Stomach (tissue), 8 donors: ENCODE measurements at regions not wholly inside any gene's neighbourhood (a gene's known extent, or its start where the extent isn't known, plus 50 kb on each side); places are given as distances from the start of the nearest gene placed in this dataset.

ENCODE experiments used
- DNase-seq, 2 donors: peaks; one replicate each; pipeline versions ENCODE4 v3.0.0 to v3.0.0-alpha.2; 2013 to 2019
- H3K27ac ChIP-seq, 5 donors: fragments of 200-600 bp in 4 of 5; sonication (generic) in 4 of 5; one replicate each; pipeline ENCODE4 v1.5.1; 2013 to 2019; ENCODE audit warnings: mild to moderate bottlenecking in 1 of 5, moderate library complexity in 1 of 5
- H3K27me3 ChIP-seq, 3 donors: fragments of 200-600 bp; sonication (generic); one replicate each; pipeline ENCODE4 v1.5.1; 2017 to 2019; ENCODE audit warnings: mixed run types in 1 of 3
- H3K36me3 ChIP-seq, 4 donors: fragments of 200-600 bp; sonication (generic); 1 replicate in 3 of 4; 2 replicates in 1 of 4; pipeline ENCODE4 v1.5.1; 2016 to 2019
- H3K4me1 ChIP-seq, 4 donors: fragments of 200-600 bp; sonication (generic); one replicate each; pipeline ENCODE4 v1.5.1; 2016 to 2019
- H3K4me3 ChIP-seq, 4 donors: fragments of 200-600 bp; sonication (generic) in 3 of 4; one replicate each; pipeline ENCODE4 v1.5.1; 2016 to 2019; ENCODE audit warnings: mild to moderate bottlenecking in 1 of 4
- H3K9me3 ChIP-seq, 4 donors: fragments of 200-600 bp; sonication (generic); one replicate each; pipeline ENCODE4 v1.5.1; 2016 to 2019
- CTCF ChIP-seq, 7 experiments: fragments of 450-650 bp in 4 of 7; fragments of 200-600 bp in 3 of 7; sonication (generic) in 3 of 7; IDR thresholded peaks; one replicate each; pipeline ENCODE4 v1.5.1; 2016 to 2019; ENCODE audit warnings: antibody characterized with exemption in 7 of 7, control low read depth in 2 of 7, mild to moderate bottlenecking in 1 of 7
- EP300 ChIP-seq: sonication (generic); formaldehyde crosslinking; IDR thresholded peaks from one replicate; pipeline ENCODE4 v1.6.1; 2017; ENCODE audit warnings: antibody characterized with exemption
- POLR2A ChIP-seq, 4 donors: fragments of 450-650 bp; IDR thresholded peaks; one replicate each; pipeline ENCODE4 v1.6.1; 2016; ENCODE audit warnings: antibody characterized with exemption in 4 of 4, control low read depth in 2 of 4, mild to moderate bottlenecking in 1 of 4, moderate library complexity in 1 of 4
- POLR2AphosphoS5 ChIP-seq, 3 donors: sonication (generic); formaldehyde crosslinking; IDR thresholded peaks; one replicate each; pipeline ENCODE4 v1.6.1; 2016; ENCODE audit warnings: antibody characterized with exemption in 3 of 3
- WGBS, 5 donors: extraction: QIAGEN DNeasy Blood & Tissue Kit in 3 of 5; methylation state at CpG; one replicate each; pipeline versions ENCODE4 v1.1.5 to v1.1.7; 2013 to 2018; 5-methylcytosine and 5-hydroxymethylcytosine counted together
- intact Hi-C: fragments of 100-400 bp; cut with DNase I; formaldehyde crosslinking; loops from one replicate; pipeline ENCODE4 v1.15.1; 2023; ENCODE audit warnings: low total_unique reads
- donor health status: healthy with polysubstance abuse.
- donor health status: Bipolar disorder and iron deficiency.
- donor health status: healthy.

DNA sequence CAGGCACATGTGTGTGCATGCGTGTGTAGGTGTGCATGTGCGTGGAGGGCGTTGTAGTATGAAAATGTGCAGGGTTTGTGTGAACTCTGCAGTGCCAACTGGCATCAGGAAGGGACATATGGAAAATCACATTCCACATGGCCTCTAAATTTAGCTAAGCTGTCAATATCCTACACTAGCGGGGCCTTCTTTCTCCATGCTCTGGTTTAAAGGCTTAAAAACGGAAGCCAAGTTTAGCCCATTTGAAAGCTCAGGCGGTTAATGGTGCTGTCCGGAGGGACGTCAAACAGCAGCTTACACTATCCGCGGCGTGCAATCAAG, 144.1 kb upstream of the NOCT start:
- 62 to 74% (median 66%) methylated on average over 11 of the region's 11 CpGs for WGBS, 5 donors
- DNase-seq, result no peak

GRCh38 chr4:138870737-138871554, 144.6 kb upstream of the NOCT start:
- H3K27ac ChIP-seq, result no peak overlapping the region
- no peak overlapping the region for H3K4me3 ChIP-seq
- whole genome bisulfite sequencing, 5 donors, result 6 to 7% (median 7%) methylated on average over 9 of the region's 9 CpGs
- intact Hi-C loops, result no loop called here
- peak in 5 of 7 experiments; percentile 64 to 89 (median 81) for TF ChIP-seq CTCF (IDR thresholded peaks at IDR 0.05)
- no peak for TF ChIP-seq POLR2AphosphoS5 (IDR thresholded peaks at IDR 0.05)
- H3K4me1 ChIP-seq, result peaks cover 0 to 8% (median 4%) of the 10 kb centered on the region in 4 donors
- H3K27me3 ChIP-seq, result no peaks in the 10 kb centered on the region
- H3K36me3 ChIP-seq, result no peaks in the 10 kb centered on the region
- DNase-seq, result peak; percentile 67 to 91
- no peaks in the 10 kb centered on the region for H3K9me3 ChIP-seq

More for the DNA sequence above, 144.1 kb upstream of the NOCT start:
- intact Hi-C loops, result no loop called here
- no peaks in the 10 kb centered on the region for H3K27me3 ChIP-seq
- TF ChIP-seq CTCF (IDR thresholded peaks at IDR 0.05), result no peak
- TF ChIP-seq POLR2AphosphoS5 (IDR thresholded peaks at IDR 0.05), result no peak
- no peak for TF ChIP-seq EP300
- TF ChIP-seq POLR2A (IDR thresholded peaks at IDR 0.05), result no peak
- no peak overlapping the region for H3K4me3 ChIP-seq
- H3K27ac ChIP-seq, result no peak overlapping the region
- peaks cover 0 to 8% (median 4%) of the 10 kb centered on the region in 4 donors for H3K4me1 ChIP-seq
- no peaks in the 10 kb centered on the region for H3K9me3 ChIP-seq
- no peaks in the 10 kb centered on the region for H3K36me3 ChIP-seq

GRCh38 chr4:138869631-138870030, 145.9 kb upstream of the NOCT start:
- intact Hi-C loops, result no loop called here
- H3K9me3 ChIP-seq, result no peaks in the 10 kb centered on the region

DNA sequence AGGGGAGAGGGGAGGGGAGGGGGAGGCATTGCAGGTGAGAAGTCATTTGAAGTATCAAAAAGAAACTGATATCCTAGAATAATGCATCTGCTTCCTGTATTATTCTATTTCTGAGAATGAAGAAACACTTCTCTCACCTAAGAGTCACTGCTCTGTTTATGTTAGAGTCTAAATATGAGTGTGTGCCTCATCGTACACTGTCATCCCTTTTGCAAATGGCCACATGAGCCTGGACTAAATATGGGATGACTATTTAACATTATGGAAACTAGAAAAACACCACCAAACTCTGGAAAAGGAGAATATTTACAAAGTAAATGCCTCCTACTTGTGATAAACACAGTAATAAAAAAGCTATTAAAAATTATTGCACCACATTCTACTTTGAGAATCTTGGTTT, 146.4 kb upstream of the NOCT start:
- H3K9me3 ChIP-seq, result no peaks in the 10 kb centered on the region
- H3K4me3 ChIP-seq, result no peak overlapping the region
- H3K27ac ChIP-seq, result no peak overlapping the region
- intact Hi-C loops, result no loop called here
- TF ChIP-seq CTCF (IDR thresholded peaks at IDR 0.05) (no peak), POLR2AphosphoS5 (IDR thresholded peaks at IDR 0.05) (no peak), EP300 (no peak), POLR2A (IDR thresholded peaks at IDR 0.05) (no peak)
- 43 to 58% (median 52%) methylated on average over 1 of the region's 1 CpG for WGBS, 5 donors
- H3K27me3 ChIP-seq, result no peaks in the 10 kb centered on the region
- no peaks in the 10 kb centered on the region for H3K36me3 ChIP-seq
- H3K4me1 ChIP-seq, result peaks cover 0 to 14% (median 4%) of the 10 kb centered on the region in 4 donors
- no peak for DNase-seq

More at GRCh38 chr4:138869631-138870030, 145.9 kb upstream of the NOCT start:
- TF ChIP-seq POLR2AphosphoS5 (IDR thresholded peaks at IDR 0.05) (no peak), EP300 (no peak), CTCF (IDR thresholded peaks at IDR 0.05) (no peak), POLR2A (IDR thresholded peaks at IDR 0.05) (no peak)
- Histone ChIP-seq H3K36me3 (no peaks in the 10 kb centered on the region), H3K27ac (no peak overlapping the region), H3K4me1 (peaks cover 0 to 14% (median 4%) of the 10 kb centered on the region in 4 donors), H3K27me3 (no peaks in the 10 kb centered on the region), H3K4me3 (no peak overlapping the region)
- no peak for DNase-seq
